DOHH2 (cell line): ENCODE measurements at regions not wholly inside any gene's neighbourhood (a gene's known extent, or its start where the extent isn't known, plus 50 kb on each side); places are given as distances from the start of the nearest gene placed in this dataset.

Experiments used
- H3F3A ChIP-seq: fragments of 200-600 bp; sonication (generic), shearing (Covaris generic); 2 replicates; pipeline ENCODE4 v1.6.0; 2016; ENCODE audit warnings: antibody characterized with exemption, mild to moderate bottlenecking; ENCODE audit not compliant: control insufficient read depth, insufficient read depth
- H3K27ac ChIP-seq: fragments of 200-600 bp; sonication (generic); 2 replicates; pipeline ENCODE4 v1.5.1; 2014; ENCODE audit warnings: low read depth, mild to moderate bottlenecking, low read length, moderate library complexity
- H3K27me3 ChIP-seq: fragments of 200-600 bp; sonication (generic); 2 replicates; pipeline ENCODE4 v1.6.1; 2014; ENCODE audit warnings: mild to moderate bottlenecking, low read length, mixed read lengths; ENCODE audit not compliant: control insufficient read depth
- H3K36me3 ChIP-seq: fragments of 200-600 bp; sonication (generic); 2 replicates; pipeline ENCODE4 v1.6.1; 2014; ENCODE audit warnings: mild to moderate bottlenecking, low read length, moderate library complexity, mixed read lengths; ENCODE audit not compliant: control insufficient read depth
- H3K4me1 ChIP-seq: fragments of 200-600 bp; sonication (generic); 2 replicates; pipeline ENCODE4 v1.6.1; 2014; ENCODE audit warnings: mild to moderate bottlenecking, low read length, mixed read lengths; ENCODE audit not compliant: control insufficient read depth
- H3K4me2 ChIP-seq: fragments of 200-600 bp; sonication (generic); 2 replicates; pipeline ENCODE4 v1.6.0; 2014; ENCODE audit warnings: mild to moderate bottlenecking, low read length, moderate library complexity
- H3K4me3 ChIP-seq: fragments of 200-600 bp; sonication (generic); 2 replicates; pipeline ENCODE4 v1.5.1; 2014; ENCODE audit warnings: mild to moderate bottlenecking, low read length, mixed read lengths
- H3K79me2 ChIP-seq: fragments of 200-600 bp; sonication (generic); 2 replicates; pipeline ENCODE4 v1.6.1; 2014; ENCODE audit warnings: mild to moderate bottlenecking, low read length, mixed read lengths; ENCODE audit not compliant: control insufficient read depth
- H3K9me2 ChIP-seq: fragments of 200-600 bp; sonication (generic); replicated peaks from 2 replicates; pipeline ENCODE4 v1.6.1; 2014; ENCODE audit warnings: mild to moderate bottlenecking, low read length, mixed read lengths; ENCODE audit not compliant: control insufficient read depth
- H3K9me3 ChIP-seq: fragments of 200-600 bp; sonication (generic); 2 replicates; pipeline ENCODE4 v1.6.1; 2014; ENCODE audit warnings: antibody characterized with exemption, low read length, mixed read lengths; ENCODE audit not compliant: control insufficient read depth, insufficient read depth
- H4K20me1 ChIP-seq: fragments of 200-600 bp; sonication (generic); 2 replicates; pipeline ENCODE4 v1.6.0; 2014; ENCODE audit warnings: low read depth, mild to moderate bottlenecking, antibody characterized with exemption, low read length, moderate library complexity; ENCODE audit not compliant: control insufficient read depth, insufficient read depth
- CTCF ChIP-seq: fragments of 200-600 bp; sonication (generic); IDR thresholded peaks from one replicate; pipeline ENCODE4 v1.5.1; 2014; ENCODE audit warnings: antibody characterized with exemption, mild to moderate bottlenecking, low read depth, low read length; ENCODE audit not compliant: poor library complexity, severe bottlenecking
- EZH2phosphoT487 ChIP-seq: fragments of 200-600 bp; sonication (generic); IDR thresholded peaks from 2 replicates; pipeline ENCODE4 v1.6.1; 2017; ENCODE audit warnings: borderline replicate concordance, mild to moderate bottlenecking, antibody characterized with exemption, low read length, moderate library complexity, mixed read lengths

GRCh38 chr10:78229950-78230675, 196.4 kb downstream of the RPS24 start:
- Histone ChIP-seq H3K4me1 (no peaks in the 10 kb centered on the region), H3K9me2 (no peaks in the 10 kb centered on the region), H4K20me1 (no peaks in the 10 kb centered on the region), H3F3A (no peaks in the 10 kb centered on the region), H3K79me2 (no peaks in the 10 kb centered on the region), H3K9me3 (no peaks in the 10 kb centered on the region), H3K27ac (no peak overlapping the region), H3K4me2 (no peak overlapping the region), H3K27me3 (peaks cover 8% of the 10 kb centered on the region), H3K36me3 (no peaks in the 10 kb centered on the region), H3K4me3 (no peak overlapping the region)
- TF ChIP-seq EZH2phosphoT487, result no peak
- no peak for TF ChIP-seq CTCF

DNA sequence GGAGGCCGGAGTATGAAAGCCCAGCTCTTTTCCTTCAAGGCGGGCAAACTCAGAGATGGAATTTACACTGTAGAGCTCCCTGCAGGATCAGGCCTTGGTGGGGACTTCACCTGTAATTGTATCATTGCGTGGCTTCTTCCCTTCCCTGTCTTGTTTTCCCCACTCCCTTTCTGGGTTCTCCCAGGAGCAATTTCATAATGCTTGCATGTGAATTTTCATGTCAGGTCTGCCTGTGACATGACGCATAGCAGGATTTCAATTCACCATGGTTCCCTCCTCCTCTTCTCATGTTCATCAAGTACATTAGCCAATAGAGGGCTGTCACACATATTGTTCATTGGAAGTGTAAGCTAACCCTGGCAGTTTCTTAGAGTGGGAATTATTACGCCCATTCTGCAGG, 197.7 kb downstream of the RPS24 start:
- H3K36me3 ChIP-seq, result no peaks in the 10 kb centered on the region
- no peak overlapping the region for H3K27ac ChIP-seq
- H3K79me2 ChIP-seq, result no peaks in the 10 kb centered on the region
- no peak overlapping the region for H3K4me3 ChIP-seq
- no peaks in the 10 kb centered on the region for H3K9me2 ChIP-seq
- no peaks in the 10 kb centered on the region for H3F3A ChIP-seq
- no peak overlapping the region for H3K4me2 ChIP-seq
- TF ChIP-seq CTCF (no peak), EZH2phosphoT487 (no peak)
- peaks cover 10% of the 10 kb centered on the region for H3K27me3 ChIP-seq
- no peaks in the 10 kb centered on the region for H3K9me3 ChIP-seq
- no peaks in the 10 kb centered on the region for H3K4me1 ChIP-seq
- H4K20me1 ChIP-seq, result no peaks in the 10 kb centered on the region

DNA sequence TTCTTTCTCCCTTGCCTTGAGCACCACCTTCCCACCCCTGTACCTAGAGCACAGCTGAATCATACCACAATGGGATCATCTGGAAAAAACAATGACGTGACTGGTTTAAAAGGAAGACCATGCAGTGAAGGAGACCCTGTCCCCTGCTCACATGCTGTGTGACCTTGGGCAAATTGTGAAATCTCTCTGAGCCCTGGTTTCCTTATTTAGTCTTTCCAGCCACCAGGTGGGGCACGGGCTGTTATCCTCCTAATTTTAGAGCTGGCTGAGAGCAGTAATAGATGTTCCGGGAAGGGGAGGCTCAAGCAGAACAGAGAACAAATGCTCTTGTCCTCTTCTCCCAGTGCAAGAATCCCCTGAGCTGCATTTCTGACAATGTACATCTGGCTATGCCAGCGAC, 198.3 kb downstream of the RPS24 start:
- H3K36me3 ChIP-seq, result no peaks in the 10 kb centered on the region
- H3K9me3 ChIP-seq, result no peaks in the 10 kb centered on the region
- H3K79me2 ChIP-seq, result no peaks in the 10 kb centered on the region
- H3K27ac ChIP-seq, result no peak overlapping the region
- no peak overlapping the region for H3K4me3 ChIP-seq
- no peaks in the 10 kb centered on the region for H3K9me2 ChIP-seq
- no peaks in the 10 kb centered on the region for H3K4me1 ChIP-seq
- H3F3A ChIP-seq, result no peaks in the 10 kb centered on the region
- H4K20me1 ChIP-seq, result no peaks in the 10 kb centered on the region
- TF ChIP-seq CTCF, result no peak
- TF ChIP-seq EZH2phosphoT487, result no peak
- H3K4me2 ChIP-seq, result no peak overlapping the region
- H3K27me3 ChIP-seq, result peaks cover 10% of the 10 kb centered on the region
